HG03342 (cell line): ENCODE measurements at regions not wholly inside any gene's neighbourhood (a gene's known extent, or its start where the extent isn't known, plus 50 kb on each side); places are given as distances from the start of the nearest gene placed in this dataset.
"Not testable (repeated sequence)": the region's sequence is repeated elsewhere in the genome, so short reads cannot be mapped to it uniquely, and the experiment has no call there.

Experiments used
- ATAC-seq: cut with Tn5 transposase; IDR thresholded peaks from one replicate; pipeline ENCODE4 v1.9.1; 2021; ENCODE audit warnings: mild to moderate bottlenecking, moderate library complexity; ENCODE audit not compliant: unreplicated experiment

DNA sequence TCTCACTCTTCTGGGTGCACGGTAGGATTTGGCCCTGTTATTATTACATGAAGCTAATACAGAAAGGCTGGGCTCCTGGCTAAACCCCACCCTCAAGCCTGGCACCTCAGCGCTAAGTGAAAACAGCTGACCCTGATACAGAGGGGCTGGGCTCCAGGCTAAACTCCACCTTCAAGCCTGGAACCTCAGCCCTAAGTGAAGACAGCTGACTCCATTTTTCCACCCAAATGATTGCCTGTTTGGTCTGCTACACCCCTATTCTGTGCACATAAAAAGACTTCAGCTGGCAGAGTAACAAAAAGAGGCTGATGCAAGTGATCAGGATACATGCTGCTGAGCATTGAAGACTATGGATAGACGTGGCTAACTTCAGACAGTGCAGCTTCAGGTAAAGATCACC, 148.4 kb upstream of the CLINT1 start:
- no peak for ATAC-seq

DNA sequence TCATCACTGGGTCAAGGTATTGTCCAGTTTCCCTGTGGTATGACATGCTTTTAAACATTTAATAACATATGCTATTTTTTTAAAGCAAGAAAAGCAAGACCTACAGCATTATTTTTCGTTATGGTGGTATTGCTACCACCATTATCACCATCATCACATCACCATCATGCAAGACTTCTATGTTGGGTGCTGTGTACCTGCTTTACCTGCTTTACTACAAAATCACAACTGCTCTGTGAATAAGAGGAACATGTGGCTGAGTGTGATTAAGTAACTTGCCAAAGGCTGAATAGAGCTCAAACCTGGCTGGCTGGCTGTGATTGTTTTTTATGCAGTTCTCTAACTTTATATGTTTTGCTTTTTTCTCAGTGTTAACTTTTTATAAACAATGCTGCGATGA, 140.8 kb upstream of the CLINT1 start:
- ATAC-seq = no peak

DNA sequence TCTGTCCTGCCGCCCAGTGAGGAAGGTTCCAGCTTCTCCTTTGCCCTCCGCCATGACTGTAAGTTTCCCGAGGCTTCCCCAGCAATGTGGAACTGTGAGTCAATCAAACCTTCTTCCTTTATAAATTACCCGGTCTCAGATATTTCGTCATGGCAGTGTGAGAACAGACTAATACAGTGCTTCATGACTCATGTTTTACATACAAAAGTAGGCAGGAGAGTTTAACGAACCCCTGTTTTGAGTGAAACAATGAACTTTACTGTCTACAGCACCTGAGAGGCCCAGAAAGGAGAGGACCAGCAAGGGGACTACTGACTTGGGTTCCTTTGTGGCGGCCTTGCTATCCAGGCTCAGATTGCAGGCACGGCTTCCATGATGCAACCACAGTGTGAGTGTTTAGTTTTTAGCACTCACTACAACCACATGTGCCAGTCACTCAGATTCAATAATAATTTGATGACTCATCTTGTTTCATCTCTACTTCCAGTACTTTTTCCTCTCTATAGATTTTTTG, 139.1 kb upstream of the CLINT1 start:
- ATAC-seq = no peak

DNA sequence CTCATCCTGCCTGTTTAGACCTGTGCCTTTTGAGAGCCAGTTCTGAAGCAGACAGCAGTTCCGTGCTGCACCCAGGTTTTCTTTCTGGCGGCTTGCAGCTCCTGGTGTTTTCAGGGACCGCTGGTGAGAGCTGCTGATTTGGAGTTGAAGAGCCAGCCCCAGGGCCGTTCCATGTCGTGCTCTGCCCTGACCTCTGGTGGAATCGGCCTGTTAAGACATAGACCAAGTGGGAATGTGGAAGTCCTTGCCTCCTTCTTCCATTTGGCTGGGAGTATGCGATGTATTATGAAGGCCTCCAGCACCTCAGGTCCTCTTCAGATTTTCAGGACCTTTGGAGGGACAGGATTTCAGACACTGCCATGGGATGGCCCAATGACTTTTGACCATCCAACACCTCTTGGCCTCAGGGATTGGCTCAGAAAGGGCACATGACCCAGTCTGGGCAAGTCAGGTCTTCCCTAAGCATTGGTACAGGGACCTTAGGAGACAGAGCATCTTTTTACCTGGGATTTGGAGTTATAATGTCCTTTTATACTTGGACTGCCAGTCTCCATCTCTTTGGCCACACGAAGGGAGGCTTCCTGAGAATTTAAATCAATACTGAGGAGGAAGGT, 136.1 kb upstream of the CLINT1 start:
- peak; percentile 94 for ATAC-seq

DNA sequence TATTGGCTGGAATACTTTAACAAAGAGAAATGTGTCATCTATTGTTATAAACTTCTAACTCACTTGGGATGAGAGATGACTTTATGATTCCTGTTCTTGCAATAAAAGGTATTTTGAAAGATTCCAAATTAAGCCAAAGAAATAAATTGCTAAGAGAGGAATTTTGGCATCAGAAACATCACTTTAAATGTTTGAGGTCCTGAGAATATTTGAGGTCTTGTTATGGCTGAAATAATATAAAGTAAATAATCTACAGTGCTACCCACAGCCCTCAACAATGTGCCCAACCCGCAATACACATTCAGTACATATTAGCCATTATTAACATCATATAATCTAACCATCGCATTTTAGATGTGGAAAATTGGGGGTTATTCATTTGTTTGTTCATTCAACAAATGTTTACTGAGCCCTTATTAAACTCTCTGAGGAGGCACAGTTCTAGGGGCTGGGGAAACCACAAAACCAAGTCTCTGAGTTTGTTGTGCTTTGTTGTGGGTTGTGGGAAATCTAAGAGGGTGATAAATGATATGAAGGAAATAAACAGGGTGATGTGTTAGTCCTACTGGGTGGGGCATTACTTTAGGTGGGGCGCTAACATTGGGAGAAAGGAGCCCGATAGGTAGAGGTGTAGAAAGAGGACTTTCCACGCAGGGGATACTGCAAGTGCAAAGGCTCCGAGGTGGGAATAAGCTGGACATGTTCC, 135.2 kb upstream of the CLINT1 start:
- no peak for ATAC-seq

- ATAC-seq = no peak
Observed at GRCh38 chr5:157993201-157993600, 134.3 kb upstream of the CLINT1 start.

DNA sequence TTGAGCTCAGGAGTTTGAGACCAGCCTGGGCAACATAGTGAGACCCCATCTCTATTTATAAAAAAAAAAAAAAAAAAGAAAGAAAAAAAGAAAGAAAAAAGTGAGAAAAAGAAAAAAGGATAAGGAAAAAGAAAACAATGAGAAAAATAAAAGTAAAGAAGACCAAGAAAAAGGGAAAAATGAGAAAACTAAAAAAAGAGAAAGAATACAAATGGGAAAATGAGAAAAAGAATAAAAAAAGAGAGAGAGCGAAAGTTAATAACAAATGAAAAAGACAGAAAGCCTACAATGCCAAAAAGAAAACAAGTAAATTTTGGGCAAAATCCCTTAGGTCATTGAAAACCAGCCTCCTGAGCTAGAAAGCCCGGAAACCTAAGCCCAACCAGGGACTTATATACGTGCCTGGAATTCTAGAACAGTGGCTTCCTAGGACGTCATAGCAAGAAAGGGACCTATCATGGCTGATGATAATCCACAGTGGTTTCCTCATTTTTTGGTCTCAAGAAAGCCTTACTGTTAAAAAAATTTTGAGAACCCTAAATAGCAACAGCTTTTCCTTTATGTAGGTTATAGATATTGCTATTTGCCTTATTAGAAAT, 131.7 kb upstream of the CLINT1 start:
- ATAC-seq = no peak

GRCh38 chr5:157989296-157989695, 130.4 kb upstream of the CLINT1 start:
- no peak for ATAC-seq

DNA sequence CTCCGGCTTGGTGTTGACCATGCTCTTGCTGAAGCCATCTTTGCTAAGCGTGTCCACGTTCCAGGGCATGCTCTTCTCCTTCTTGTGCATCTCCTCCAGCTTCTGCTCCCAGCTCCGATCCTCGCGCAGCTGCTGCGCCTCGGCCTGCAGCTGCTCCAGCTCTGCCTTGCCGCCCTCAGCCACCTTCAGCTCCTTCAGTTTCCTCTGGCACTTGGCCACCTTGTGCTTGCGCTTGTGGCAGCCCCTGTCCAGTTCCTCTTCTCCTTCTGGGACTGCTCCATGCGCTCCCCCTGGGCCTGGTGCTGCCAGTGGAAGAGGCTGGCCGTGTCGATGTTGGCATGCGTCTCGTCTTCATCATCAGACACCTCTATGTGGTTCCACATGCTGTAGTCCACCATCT, 128.3 kb upstream of the CLINT1 start:
- no peak for ATAC-seq

DNA sequence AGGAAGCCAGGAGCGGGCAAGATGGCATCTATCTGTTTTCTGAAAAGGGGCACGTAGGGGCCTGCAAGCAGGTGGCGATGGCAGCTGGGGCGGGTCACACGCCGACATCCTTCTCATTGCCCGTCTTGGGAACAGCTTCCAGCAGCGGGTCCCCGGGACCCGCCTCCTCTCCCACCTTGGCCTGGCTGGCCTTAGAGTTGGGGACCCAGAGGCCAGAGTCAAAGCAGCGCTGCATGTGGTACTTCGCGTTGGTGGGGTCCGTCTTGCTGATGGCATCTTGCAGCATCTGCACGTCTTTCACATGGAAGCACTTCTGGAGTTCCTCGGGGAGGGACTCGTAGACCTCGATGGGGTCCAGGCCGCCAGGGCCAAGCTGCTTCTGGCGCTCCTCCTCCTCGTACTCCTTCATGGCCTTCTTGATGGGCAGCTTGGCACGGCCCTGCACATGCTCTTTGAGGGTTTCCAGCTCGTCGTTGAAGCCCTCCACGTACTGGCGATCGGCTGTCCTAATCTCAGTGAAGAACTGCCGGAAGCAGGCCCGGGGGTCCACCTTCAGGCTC, 127.6 kb upstream of the CLINT1 start:
- no peak for ATAC-seq

GRCh38 chr5:157984611-157985010, 125.7 kb upstream of the CLINT1 start:
- no peak for ATAC-seq

GRCh38 chr5:157983906-157984551, 125.1 kb upstream of the CLINT1 start:
- no peak for ATAC-seq

GRCh38 chr5:157978061-157978460, 119.1 kb upstream of the CLINT1 start:
- ATAC-seq = no peak

DNA sequence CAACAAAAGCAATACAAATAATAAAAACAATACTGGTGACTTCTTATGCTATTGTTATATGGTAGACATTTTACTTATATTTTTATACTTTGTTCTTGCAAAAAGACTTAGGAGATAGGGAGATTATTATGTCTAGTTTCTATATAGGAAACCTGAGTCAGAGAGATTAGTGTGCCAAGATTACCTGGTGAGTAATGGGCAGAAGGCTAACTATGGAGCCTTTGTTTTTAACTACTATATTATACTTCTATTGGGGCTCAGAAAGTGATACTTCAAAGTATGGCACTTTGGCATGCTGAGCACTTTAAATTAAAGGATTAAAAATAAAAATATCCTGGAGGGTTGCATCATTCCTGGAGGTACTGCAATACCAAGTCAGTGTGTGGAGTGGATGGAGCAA, 117.5 kb upstream of the CLINT1 start:
- ATAC-seq = no peak

- no peak for ATAC-seq
Observed at GRCh38 chr5:157972579-157972978, 113.6 kb upstream of the CLINT1 start.

DNA sequence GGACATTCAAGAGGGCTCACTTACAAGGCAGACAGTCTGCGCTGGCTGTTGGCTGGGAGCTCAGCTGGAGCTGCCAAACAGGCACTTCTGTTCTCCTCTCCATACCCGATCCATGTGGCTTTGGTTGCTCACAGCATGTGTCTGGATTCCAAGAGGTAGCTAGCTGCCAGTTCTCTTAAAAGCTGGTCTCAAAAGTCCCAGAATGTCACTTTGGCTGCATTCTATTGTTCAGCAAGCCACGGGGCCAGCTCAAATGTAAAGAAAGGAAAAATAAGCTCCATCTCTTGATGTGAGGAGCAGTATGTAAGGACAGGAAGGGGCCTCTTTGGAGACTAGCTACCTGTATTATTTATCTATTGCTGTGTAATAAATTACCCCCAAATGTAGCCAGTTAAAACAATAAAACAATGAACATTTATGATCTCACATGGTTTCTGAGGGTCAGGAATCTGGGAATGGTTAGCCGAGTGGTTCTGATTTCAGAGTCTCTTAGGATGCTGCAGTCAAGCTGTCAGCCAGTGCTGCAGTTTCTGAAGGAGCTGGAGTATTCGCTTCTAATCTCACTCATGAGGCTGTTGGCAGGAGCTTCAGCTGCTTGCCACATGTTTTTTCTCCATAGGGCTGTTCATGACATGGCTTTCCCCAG, 112.7 kb upstream of the CLINT1 start:
- no peak for ATAC-seq

GRCh38 chr5:157968570-157968969, 109.6 kb upstream of the CLINT1 start:
- ATAC-seq = not testable (repeated sequence)

DNA sequence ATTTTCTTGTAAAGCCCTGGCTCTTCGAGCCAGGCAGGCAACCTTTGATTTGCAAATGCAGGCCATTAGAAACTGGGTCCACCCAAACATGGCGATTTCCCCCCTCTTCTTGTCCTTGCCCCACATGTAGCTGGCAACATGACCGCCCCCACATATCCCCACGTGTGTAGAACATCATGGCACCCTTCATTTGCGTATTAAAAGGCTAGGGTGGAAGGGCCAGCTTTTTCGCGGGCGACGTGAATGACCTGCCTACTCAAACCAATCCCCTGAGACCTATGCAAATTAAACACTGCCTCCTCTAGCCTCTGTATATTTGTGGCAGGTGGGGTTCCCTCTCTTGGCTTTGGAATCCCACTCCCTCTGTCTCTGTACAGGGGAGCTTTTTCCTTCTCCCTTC, 107.0 kb upstream of the CLINT1 start:
- no peak for ATAC-seq

DNA sequence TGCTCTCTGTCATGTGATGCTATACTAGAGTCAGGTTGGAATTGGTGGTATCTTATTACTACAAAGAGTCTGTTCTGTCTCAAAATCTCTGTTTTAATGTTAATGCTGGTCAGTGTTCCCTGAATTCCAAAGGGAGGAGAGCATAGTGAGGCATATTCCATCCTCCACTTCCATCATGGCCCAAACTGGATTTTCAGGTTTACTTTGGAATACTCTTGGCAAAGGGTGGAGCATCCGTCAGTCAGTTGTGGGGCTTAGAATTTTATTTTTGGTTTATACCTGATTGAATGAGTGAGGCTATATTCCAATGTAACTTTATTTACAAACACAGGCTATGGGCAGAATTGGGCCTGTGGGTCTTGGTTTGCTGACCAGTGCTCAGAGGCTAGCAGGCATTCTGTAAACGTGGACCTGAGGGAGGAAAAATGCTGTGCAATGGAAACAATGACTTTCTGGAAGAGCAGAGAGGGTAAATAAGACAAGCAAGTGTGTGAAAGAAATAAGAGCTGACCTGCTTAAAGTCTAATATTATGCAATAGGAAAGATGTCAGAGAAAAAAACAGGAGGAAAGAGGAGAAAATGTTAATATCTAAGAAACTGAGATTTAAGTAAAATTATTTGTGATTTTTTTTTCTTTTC, 106.2 kb upstream of the CLINT1 start:
- no peak for ATAC-seq

GRCh38 chr5:157963761-157964160, 104.8 kb upstream of the CLINT1 start:
- no peak for ATAC-seq
